Hematopoietic multipotent progenitor cell (in vitro differentiated cells): ENCODE measurements at regions not wholly inside any gene's neighbourhood (a gene's known extent, or its start where the extent isn't known, plus 50 kb on each side); places are given as distances from the start of the nearest gene placed in this dataset.
"Not testable (repeated sequence)": the region's sequence is repeated elsewhere in the genome, so short reads cannot be mapped to it uniquely, and the experiment has no call there.

ENCODE experiments used
- DNase-seq, 3 donors: peaks; one replicate each; pipeline ENCODE4 v3.0.0-alpha.2; 2011 to 2015; ENCODE audit warnings: low read depth in 2 of 3, low spot score in 2 of 3

DNA sequence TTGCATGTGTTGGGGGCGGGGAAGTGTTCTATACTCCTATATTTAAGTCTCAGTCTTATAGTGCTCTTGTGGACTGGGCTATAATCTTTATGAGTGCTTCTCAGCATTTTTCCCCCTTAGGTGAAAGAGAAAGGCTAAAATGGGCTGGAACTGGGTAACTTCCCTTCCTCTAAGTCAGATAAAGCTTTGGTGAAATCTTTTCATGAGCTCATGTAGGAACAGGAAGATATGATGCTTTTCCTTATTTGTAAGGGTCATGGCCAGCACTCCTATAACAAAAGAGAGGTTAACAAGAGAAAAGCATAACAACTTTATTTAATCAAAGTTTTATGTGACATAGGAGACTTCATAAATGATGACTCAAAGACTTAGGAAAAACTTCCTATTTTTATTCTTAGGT lies 841.5 kb downstream of the SLC16A7 start:
- DNase-seq, result no peak

DNA sequence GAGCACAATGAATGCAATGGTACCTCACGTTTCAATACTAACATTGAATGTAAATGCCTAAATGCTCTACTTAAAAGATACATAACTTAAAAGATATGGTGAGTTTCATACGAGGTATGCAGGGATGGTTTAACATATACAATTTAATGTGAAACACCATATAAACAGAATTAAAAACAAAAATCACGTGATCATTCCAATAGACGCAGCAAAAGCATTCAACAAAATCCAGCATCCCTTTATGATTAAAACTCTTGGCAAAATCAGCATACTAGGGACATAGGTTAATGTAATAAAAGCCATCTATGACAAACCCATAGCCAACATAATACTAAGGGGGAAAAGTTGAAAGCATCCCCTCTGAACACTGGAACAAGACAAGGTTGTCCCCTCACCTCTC lies 845.7 kb downstream of the SLC16A7 start:
- DNase-seq, result no peak

DNA sequence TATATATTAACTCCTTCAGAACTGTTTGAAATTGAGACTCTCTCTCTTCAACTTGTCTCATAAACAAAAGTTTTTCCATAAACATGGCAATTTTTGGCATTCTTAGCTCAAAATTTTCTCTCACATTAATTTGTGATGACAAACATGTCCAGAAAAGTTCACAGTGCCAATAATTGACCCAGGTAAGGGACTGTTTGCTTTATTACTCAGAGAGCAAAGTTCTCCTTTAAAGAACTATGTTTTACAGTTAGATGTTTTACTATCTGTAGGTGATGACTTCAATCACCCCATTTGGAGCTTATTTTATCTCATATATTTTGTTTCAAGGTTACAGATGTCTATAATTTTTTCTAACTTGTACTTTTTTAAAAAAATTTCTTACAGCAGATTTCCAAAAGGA lies 855.6 kb downstream of the SLC16A7 start:
- no peak for DNase-seq

- DNase-seq, result no peak
These were observed 869.2 kb downstream of the SLC16A7 start for GRCh38 chr12:60465060-60465459.

DNA sequence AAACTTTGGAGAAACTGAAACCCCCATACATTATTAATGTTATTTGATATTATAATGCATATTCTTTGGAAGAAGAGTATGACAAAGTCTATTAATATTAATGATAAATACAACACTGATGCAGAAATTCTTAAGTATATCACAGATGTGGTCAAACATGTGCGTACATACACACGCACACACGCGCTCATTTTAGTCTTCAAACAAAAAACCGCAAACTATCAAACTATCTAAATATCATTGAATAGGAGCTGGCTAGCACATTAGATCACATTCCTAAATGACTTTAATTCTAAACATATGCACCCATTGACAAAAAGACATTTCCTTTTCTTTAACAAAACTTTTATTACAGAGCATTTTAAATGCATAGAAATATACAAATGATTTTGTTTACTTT lies 872.7 kb downstream of the SLC16A7 start:
- DNase-seq, result no peak

DNA sequence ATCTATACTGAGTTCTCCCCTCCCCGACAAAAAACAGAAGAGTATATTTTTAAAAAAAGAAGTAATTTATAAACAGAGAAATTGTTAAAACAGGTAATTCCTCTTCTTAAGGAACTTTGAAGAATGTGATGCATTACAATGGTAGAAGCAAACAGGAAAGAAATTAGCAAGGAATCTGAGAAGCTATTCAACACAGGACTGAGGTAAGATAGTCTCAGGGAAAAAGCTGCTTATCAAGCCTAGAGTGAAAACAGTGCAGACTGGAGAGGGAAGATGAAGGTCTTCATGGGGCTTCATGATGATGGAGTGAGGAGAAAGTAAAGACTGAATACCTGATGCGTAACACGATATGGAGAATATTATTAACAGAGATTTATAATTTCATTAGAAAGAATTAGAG lies 880.0 kb downstream of the SLC16A7 start:
- DNase-seq, result no peak

DNA sequence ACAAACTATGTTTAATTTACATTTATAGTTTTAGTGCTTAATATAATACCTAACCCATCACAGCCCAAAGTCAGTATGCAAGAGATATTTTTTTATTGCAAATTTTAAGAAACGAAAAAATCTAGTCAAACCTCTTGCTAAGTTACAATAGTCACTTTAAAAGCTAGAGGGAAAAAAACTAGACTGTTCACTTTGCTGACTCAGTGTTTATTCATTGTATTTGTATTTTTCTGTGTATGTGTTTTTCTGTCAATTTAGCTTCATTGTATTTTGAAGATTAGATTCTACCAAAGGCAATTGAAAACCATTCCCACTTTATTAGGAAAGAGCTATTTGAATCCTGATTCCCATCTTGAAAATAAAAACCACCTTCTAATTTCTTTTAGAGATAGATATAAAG lies 891.5 kb downstream of the SLC16A7 start:
- no peak for DNase-seq

- no peak for DNase-seq
These were observed 893.2 kb downstream of the SLC16A7 start for GRCh38 chr12:60489071-60489470.

DNA sequence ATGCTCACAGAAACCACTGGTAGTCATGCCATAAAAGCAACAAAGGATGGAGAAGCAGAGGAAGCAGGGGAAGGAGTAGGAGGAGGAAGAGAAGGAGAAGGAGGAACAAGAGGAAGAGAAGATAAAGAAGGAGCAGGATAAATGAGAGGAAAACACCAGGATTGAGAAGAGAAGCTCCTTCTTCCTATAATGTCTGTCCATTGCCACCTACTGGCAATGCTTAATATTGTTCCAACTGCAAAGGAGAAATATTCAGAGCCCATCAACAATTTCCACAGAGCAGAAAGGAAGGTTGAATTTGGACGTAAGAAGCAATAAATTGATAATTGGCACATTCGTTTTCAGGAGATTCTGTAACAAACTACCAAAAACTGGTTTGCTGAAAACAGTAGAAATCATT lies 898.4 kb downstream of the SLC16A7 start:
- DNase-seq, result peak in 2 of 3 donors; percentile 7 to 32

- DNase-seq, result no peak
These were observed 902.8 kb downstream of the SLC16A7 start for GRCh38 chr12:60498656-60499055.

DNA sequence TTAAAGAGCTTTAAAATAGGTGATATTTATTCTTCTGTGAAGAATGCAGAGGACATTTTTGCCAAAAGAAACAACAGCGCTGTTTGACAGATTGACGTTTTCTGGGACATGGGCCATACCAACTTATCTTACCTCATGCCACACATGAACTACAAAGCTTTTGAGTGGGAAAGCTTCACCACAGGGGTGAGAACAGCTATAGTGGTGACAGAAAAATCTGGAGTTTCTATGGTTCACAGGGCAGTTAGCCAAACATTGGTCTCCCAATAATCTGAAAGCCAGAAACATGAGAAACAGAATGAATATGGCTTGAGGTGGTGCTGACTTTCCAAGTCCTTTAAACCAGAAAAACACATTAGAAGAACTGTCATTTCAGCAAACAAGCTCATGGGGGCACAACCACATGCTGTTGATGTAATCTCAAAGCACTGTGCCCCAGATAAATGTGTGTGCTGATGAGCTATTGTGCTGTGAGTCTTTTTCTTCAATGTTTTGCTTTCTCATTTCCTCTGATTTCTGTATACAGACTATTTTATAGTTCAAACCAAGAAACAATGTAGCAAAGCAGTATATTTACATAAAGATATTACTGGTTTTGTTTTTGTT lies 905.4 kb downstream of the SLC16A7 start:
- peak in 1 of 3 donors; percentile 19 for DNase-seq

DNA sequence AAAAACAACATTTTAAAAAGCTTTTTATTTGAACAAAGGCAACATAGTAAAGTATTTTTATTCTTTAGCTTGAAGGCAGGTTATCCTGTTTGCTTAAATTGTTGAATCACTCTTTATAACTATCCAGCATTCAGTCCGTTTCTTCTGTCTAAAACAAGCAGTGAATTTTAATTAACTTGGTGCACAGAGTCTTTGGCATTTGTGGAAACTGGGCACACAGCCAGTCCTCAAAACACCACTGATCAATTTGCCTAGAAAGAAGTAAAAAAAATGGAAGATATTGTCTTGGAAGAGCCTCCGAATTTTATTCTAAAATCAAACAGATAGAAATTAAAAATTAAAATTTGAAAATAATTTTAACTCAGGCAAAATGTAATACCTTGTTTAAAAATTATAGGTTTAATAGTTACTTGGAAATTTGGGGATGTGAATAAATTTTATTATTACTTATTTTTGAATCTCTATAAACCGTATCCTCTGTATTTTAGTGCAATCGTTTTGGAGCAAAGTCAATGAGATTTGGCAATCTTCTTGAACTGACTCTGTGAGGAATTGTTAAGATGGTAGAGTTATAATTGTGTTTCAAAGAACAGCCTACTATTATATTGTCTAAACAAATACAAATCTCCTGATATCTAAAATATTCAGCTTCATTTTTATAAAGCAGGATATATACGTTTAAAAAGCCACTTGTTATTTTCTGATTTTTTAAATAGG lies 927.0 kb downstream of the SLC16A7 start:
- no peak for DNase-seq

GRCh38 chr12:60529261-60529660 lies 933.4 kb downstream of the SLC16A7 start:
- DNase-seq, result no peak

- DNase-seq, result no peak
These were observed 933.9 kb downstream of the SLC16A7 start for GRCh38 chr12:60529723-60530122.

- no peak for DNase-seq
These were observed 939.5 kb downstream of the SLC16A7 start for GRCh38 chr12:60535363-60535762.

- DNase-seq, result no peak
These were observed 943.8 kb downstream of the SLC16A7 start for GRCh38 chr12:60539592-60539991.

GRCh38 chr12:60568914-60569313 lies 973.1 kb downstream of the SLC16A7 start:
- no peak for DNase-seq

GRCh38 chr12:60577607-60578006 lies 981.8 kb downstream of the SLC16A7 start:
- DNase-seq, result no peak

DNA sequence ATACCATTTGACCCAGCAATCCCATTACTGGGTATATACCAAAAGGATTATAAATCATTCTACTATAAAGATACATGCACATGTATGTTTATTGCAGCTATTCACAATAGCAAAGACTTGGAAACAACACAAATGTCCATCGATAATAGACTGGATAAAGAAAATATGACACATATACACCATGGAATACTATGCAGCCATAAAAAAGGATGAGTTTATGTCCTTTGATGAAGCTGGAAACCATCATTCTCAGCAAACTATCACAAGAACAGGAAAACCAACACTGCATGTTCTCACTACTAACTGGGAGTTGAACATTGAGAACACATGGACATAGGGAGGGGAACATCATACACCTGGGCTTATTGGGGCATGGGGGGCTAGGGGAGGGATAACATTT lies 991.8 kb downstream of the SLC16A7 start:
- DNase-seq, result not testable (repeated sequence)

- DNase-seq, result no peak
These were observed 998.3 kb downstream of the SLC16A7 start for GRCh38 chr12:60594035-60594711.

GRCh38 chr12:60602601-60603000 lies 1006.8 kb downstream of the SLC16A7 start:
- DNase-seq, result no peak

- not testable (repeated sequence) for DNase-seq
These were observed 1007.6 kb downstream of the SLC16A7 start for GRCh38 chr12:60603475-60603874.
